ENCODE measurements at regions not wholly inside any gene's neighbourhood (a gene's known extent, or its start where the extent isn't known, plus 50 kb on each side); places are given as distances from the start of the nearest gene placed in this dataset.
"Not testable (repeated sequence)": the region's sequence is repeated elsewhere in the genome, so short reads cannot be mapped to it uniquely, and the experiment has no call there.

DNA sequence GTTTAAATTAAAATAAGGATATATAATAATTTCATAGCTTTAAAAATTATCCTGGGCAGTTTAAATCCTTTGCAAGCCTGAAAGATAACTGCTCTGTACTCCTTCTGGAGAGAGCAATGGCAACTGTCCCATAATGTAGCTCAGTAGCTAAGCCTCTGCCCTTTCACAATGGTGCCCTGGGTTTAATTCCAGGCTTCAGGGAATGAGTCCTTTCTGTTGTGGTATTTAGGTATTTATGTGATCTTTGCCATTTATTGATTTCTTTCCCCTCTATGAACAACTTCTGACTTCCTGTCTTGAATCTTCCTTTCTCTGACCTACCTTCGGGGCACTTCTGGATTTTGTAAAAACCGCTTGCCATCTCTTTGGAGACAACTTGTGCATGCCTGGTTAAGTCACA, 773.2 kb downstream of the IPMK start:
- DNase-seq = no peak

DNA sequence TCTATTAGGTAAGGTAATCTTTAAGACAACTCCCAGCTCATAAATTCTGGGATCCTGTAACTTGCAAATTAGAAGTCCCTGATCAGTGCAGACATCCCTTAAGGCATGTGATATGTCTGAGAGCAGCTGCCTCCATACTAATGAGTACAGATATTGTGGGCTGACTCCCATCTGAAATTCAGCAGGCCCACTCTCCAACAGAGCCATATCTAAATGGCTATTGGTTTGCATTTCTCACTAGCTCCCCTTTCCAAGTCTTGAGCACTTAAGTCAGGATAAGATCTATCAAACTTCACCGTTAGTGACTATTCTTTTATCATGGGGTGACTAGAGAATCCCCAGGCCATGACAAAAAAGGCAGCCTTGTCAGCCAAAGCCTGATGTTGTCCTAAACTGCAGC, 785.4 kb downstream of the IPMK start:
- DNase-seq = no peak

DNA sequence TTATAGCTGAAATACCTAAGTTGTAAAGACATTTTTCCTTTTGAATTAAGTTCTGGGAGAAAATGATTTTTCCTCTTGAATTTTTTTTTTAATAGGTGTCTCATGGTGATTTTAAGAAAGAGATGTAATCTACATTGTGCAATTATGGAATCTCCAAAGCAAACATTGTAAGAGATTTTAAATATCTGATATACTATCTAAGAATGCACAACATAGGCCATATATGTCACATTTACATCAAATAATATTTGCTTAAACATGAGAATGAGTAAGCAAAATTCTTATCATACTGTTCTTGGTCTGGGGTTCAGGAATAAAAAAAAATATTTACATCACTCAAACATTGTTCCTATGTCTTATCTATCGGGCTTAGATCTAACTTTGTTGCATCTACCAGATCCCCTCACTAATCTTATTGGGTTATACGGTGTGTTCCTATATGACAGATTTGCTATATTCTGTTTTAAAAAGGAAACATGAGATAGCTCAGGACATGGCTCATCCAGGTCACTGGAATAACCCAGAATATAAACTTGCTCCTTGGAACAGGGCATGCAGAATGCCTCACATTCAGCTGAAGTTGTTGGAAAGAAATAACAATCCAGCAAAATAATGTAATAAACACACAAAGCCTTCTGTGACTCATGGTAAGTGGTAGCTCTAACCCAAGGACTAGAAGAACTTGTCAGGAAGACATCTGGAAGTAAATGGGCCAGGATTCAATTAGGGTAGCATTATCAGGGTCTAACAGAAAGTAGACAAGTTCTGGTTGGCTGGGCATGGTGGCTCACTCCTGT, 794.7 kb downstream of the IPMK start:
- no peak for DNase-seq

DNA sequence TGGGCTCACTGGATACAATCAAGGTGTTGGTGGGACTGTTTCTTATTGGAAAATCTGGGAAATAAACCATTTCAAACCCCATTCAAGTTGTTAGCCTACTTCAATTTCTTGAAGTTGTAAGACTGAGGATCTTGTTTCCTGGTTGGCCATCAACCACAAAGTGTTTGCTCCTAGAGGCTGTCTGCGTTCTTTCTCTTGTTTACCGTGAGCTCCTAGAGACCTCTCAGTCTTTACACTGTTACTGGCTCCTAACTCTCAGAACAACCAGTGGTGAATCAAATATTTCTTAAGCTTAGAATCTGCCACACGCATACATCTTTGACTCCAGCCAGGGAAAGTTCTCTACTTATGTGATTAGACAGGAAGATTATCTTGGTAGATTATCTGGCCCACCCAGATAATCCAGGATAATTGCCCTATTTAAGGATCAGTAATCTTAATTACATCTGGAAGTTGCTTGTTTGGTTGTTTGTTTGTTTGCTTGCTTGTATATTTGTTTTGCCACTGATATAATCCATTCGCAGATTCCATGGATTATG, 798.7 kb downstream of the IPMK start:
- no peak for DNase-seq

DNA sequence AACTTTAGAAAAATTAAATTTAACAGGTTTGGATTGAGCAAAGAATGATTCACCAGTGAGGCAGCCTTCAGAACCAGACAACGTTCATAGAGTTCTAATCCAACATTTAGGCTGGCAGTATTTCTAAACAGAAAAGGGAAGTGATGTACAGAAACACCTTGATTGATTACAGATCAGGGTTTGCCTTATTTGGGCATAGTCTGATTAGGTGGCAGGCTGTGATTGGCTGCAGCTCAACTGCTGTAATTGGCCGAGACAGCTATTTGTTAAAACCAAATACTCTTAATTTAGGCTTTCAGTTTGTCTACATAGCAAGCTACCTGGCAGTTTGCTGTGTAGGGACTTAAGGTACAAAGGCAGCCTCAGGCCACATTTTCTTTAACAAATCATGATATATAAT, 802.5 kb downstream of the IPMK start:
- no peak for DNase-seq

DNA sequence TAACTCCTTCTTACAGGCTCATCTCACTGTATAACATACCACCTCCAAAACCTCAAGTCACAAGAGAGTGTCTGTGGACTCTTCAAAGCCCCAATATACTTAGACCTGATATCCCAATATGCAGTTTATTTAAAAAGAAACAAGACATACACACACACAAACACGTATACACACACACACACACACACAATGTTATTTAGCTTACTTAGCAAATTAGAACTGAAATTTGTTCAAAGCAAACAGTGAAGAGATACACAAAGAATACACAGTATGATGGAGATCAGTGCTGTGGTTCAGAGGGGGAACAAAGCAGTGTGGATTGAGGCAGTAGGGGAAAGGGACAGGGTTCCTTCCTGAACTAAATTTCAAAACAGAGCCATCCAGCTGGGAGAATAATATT, 807.2 kb downstream of the IPMK start:
- no peak for DNase-seq

DNA sequence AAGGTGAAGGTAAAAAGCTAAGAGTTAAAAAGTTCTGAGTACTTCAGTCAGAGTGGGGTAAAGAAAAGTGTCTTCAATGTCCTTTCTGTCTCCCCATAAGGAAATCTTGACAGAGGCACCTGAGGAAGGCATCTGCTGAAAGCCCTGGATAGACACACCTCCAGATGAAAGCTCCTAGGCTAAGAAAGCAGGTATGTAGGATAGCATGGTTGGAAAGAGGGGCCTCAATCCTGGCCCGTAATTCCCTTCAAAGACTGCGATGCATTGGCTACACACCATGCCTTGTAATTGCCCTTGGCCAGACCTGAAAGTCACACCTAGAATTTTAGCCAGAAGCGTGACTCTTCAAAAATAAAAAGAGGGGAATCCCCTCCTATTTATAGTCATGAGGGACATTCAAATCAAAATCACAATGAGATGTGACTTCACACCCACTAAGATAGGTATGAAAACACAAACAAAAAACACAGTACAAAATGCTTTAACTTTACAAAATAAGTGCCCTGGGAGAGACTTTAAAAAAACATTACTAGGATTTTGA, 809.7 kb downstream of the IPMK start:
- no peak for DNase-seq

DNA sequence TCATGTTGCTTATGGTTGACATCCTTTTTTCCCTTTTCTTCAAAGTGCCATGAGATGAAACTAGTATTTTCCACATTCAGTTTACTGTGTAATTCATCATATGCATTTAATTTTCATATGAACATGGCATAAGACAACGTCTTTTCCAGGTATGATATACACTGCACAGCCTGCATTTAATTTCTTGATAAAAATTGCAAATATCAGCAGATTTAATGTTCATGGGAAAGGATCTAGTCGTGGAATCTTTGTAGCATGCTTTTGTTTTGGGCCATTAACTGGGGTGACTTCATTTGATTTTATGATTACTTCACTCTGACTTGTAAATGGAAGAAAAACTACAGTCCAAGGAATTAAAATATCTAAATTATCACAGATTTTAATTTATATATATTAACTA, 837.3 kb downstream of the IPMK start:
- no peak for DNase-seq

DNA sequence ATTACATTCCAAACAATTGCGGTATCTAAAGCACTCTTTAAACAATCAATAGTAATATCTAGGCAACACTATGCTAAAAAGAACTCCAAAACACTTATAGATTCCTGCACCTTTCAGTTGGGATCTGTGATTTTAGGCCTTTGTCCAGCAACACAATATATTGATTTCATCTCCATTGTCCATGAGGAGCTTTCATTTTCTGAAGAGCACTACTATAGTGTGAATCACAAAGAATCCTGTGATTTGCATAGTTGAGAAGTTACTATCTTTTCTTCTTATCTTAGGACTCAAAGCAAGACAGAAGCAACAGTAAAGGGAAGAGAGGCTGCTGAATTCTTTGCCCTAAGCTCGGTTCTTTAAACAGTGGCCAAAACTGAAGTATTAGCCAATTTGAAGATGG, 846.8 kb downstream of the IPMK start:
- DNase-seq = no peak

DNA sequence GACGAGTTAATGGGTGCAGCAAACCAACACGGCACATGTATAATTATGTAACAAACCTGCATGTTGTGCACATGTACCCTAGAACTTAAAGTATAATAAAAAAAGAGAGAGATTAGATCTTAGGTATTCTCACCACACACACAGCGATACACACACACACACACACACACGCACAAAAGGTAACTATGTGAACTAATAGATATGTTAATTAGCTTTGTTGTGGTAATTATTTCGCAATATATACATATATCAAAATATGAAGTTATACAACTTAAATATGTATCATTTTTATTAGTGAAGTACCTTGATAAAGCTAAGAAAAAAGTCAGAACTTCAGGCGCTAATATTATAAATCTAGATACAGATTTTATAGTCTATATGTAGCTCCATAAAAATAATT, 849.2 kb downstream of the IPMK start:
- no peak for DNase-seq

DNA sequence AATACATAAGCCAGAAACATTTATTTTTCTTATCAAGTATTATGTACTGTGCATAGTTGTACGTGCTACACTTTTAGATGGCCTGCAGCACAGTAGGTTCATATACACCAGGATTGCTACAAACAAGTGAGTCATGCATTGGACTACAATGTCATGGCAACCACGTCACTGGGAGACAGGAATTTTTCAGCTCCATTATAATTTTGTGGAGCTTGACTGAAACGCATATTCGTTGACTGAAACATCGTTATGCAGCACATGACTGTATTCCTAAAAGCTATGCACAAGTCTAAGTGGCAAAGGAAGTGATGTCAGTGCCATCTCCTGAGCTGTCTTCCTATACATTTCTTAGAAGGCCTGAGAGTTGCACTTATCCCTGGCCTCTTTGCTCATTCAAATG, 871.8 kb downstream of the IPMK start:
- no peak for DNase-seq

DNA sequence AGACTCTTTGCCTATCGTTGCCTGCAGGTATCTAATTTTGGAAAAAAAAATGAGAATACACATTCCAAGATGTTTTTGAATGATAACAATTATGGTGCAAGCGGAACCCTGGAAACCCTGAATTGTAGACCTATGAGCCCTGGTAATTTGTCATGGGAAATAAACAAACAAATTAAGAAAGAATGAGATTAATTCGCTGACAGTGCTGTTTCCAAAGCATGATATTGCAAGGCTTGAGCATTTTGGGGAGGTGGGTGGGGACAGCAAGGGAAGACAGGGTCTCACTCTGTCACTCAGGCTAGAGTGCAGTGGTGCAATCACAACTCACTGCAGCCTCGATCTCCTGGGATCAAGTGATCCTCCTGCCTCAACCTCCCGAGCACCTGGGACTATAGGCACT, 900.3 kb downstream of the IPMK start:
- no peak for DNase-seq

DNA sequence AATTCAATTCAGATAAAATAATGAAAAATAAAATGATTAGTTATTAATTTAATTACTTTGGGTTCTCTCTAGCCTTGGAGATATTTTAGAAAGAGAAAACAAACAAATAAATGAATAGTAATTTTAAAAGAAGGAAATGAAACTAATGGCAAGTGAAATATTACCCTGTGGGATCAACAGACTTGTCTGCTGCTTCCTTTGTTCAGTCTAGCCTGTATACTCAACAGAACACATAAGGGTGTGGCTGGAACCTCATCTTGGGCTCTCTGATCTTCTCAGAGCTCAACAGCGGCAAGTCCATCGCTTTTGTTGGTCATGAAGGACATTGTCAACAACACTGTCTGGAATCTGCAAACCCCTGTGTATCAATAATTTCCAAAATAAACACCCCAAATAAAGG, 904.9 kb downstream of the IPMK start:
- DNase-seq = no peak

DNA sequence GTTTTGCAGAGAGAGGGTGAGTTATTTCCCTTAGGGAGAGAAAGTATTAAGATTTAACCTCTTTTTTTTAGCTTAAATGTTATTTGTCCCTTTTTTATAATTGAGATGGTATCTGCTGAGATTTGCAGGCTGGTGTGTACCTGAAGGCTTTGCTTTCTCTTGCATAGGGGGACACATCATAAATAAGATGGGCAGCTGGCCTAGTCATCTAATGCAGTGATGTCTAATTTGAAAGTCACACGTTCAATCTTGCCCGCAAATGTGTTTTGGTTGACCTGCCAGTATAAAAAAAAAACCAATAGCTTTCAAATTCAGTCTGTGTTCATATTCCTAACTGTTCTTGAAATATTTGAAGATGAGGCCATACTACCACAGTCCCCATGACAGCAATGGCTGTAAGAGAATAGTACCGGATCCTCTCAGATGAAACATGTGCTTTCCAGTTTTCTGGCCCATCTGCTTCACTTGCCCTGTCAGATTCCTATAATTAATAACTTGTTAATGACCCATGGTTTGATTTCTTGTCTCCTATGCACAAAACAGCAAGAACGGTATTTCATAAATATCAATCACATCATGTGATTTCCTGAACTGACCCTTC, 914.2 kb downstream of the IPMK start:
- DNase-seq = no peak

DNA sequence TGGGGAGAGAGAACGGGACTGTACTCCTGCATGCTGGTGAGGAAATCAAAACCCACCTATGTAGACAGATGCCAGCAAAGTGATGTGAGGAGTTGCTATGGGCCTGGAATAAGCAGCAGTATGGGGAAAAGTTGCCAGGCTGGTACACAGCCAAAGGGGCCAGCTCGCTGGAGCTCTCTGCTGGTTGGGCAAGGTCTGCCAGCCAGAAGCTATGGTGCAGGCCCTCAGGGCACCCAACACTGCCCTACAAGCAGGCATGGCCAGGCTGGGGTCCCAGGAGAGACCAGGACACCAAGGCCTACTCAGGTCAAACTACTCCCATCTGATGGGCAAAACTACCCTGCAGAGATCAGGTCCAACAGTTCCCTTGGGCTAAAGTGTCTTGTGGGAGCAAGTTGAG, 916.6 kb downstream of the IPMK start:
- DNase-seq = no peak

DNA sequence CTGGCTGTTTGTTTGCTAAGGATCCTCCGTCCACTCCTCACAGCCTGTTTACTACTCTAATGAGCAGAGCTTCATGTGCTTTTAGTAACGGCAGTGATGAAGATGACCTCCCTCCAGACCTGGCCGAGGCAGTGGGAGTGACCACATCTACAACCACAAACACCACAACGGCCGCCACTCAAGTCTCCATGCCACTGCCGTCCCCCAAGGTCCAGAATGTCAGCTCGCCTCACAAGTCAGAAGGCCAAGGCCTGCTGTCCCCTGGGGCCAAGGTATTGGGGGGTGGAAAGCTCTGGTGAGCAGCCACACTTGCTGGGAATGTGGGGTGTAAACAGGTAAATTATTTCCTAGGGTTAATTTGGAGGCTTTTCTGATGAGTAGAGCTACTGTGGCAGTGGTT, 926.4 kb downstream of the IPMK start:
- no peak for DNase-seq

DNA sequence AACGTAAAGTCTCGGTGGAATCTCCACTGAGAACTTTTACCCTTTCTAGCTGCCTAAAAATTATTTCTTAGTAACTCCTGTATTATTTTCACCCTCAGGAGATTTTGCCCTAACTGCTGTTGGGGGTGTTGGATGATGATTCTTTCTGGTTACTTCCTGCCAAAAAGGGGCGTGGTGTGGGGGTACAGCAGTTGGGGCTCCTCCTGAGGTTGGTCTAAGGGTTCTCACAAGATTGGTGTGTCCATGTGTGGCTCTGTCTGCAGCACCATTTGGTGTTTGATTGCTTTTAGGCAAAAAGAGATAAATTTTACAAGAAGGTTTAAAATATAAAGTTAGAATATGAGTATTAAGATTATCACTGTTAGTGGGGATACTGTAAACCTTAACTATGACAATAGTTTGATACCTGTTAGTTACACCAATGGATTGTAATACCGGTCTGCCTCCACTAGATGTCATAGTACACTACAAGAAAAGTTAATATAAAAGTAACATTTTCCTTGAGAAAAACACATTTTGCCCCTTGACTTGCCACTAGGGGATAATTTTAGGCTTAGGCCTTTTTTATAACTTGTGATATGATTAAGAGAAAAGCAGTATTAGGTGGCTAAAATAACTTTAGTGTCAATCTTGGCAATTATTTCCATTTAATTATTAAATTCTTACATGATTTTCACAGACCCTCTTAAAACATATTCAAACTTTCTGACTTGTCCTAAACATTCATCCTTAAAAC, 928.7 kb downstream of the IPMK start:
- peak; percentile 87 to 94 for DNase-seq

DNA sequence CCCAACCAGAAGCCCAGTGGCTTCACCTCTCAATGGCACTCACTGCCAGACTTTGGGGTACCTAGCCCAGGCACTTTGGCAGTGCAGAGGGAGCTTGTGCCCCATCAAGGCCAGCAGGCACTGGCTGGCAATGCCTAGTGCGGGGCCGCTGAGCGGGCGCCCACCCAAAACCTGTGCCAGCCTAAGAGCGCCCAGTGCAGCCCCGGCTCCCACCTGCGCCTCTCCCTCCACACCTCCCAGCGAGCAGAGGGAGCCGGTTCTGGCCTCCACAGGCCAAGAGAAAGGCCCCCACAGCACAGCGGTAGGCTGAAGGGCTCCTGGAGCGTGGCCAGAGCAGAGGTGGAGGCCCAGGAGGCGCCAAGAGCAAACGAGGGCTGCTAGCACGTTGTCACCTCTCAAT, 930.8 kb downstream of the IPMK start:
- DNase-seq = no peak

DNA sequence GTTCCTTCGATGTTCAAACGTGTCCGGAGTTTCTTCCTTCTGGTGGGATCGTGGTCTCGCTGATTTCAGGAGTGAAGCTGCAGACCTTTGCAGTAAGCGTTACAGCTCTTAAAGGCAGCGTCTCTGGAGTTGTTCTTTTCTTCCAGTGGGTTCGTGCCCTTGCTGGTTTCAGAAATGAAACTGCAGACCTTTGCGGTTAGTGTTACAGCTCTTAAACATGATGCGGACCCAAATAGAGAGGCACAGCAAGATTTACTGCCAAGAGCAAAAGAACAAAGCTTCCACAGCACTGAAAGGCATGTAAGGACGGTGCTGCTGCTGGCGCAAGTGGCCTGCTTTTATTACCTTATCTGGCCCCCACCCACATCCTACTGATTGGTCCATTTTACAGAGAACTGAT, 931.4 kb downstream of the IPMK start:
- no peak for DNase-seq

DNA sequence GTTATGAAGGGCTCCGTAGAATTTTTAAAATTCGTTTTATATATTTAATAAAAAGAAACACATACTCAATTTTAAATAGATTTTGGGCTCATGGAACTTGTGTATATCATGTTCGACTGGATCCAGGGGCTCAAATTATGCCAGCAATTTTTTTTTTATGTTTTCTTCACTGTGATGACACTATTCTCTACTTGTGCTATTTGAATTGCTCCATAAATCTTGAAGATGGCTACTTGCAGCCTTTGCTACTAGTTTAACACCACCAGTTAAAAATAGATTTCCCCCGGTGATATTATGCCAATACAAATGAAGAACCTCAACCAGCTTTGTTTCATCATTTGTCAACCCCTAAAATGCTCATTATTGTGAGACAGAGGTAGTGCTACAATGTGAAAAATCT, 933.2 kb downstream of the IPMK start:
- no peak for DNase-seq

DNA sequence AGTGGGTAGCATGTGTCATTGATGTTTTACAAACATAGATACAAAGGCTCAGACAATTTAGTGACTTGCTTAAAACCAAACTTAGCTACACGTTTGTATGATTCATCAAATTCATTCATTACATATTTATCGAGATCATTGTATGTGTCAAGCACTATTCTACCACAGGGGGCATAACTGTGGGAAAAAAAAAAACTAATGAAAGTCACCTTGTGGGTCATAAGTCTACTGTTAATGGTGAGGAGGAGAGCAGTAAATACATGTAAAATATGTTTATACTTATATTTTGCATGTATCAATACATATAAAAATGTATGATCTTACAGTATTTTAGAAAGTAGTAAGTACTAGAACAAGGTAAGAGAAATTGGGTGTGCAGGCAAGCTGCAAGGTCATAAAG, 933.8 kb downstream of the IPMK start:
- no peak for DNase-seq

DNA sequence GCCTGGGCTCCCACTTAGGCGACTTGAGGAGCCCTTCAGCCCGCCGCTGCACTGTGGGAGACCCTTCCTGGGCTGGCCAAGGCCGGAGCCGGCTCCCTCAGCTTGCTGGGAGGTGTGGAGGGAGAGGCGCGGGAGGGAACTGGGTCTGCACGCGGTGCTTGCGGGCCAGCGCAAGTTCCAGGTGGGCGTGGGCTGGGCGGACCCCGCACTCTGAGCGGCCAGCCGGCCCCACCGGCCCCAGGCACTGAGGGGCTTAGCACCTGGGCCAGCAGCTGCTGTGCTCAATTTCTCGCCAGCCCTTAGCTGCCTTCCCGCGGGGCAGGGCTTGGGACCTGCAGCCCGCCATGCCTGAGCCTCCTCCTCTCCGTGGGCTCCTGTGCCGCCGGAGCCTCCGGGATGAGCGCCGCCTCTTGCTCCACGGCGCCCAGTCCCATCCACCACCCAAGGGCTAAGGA, 946.3 kb downstream of the IPMK start:
- not testable (repeated sequence) for DNase-seq

DNA sequence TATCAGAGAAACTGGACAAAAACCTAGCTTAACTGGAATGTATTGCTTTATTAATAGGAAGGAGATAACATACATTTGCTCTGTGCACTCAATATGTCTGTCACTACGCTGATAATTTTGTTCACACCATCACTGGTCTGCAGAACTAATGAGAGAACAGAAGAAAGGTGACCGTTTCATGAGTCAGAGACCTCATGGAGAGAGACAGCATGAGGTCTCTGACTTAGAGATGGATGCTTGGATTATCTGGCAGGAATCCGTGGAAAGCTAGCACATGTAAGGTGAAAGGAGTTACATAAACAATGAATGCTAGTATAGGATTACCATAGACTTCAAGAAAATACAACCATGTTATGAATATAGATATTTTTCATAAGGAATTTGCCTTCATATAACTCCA, 947.3 kb downstream of the IPMK start:
- DNase-seq = no peak

DNA sequence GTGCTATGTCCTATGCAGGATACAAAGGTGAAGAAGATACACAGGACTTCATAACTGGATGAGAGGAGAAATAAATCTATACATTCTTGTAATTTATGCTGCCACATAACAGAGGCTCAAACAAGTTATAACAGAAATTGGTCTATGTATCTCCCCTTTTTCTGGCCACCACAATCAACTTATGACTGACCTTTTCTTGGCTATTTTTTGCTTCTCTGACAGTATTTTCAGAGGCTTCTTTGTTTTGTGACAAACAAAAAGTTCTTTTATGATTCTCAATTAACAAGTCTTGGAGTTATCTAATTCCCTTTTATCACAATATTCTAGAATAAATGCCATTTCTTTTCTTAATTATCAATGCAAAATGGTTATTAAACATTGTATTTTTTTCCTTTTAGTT, 953.0 kb upstream of the ZWINT start:
- no peak for DNase-seq
